ENCODE measurements at regions not wholly inside any gene's neighbourhood (a gene's known extent, or its start where the extent isn't known, plus 50 kb on each side); places are given as distances from the start of the nearest gene placed in this dataset.

- TF ChIP-seq CTCF (IDR thresholded peaks at IDR 0.05; ENCODE audit: insufficient read depth, low read depth, low read length) (no peak), EZH2 (IDR thresholded peaks at IDR 0.05; ENCODE audit: insufficient read depth, low read length) (no peak)
Observed at GRCh38 chr2:136582628-136583205, 182.6 kb upstream of the THSD7B start.
